ENCODE measurements at regions not wholly inside any gene's neighbourhood (a gene's known extent, or its start where the extent isn't known, plus 50 kb on each side); places are given as distances from the start of the nearest gene placed in this dataset.

- no peak for DNase-seq (ENCODE audit: low read depth in 1 of 2, low spot score in 1 of 2)
These were observed 92.3 kb downstream of the GYPC start for GRCh38 chr2:126748188-126748760.

GRCh38 chr2:126748929-126749518 lies 93.1 kb downstream of the GYPC start:
- DNase-seq (ENCODE audit: low read depth in 1 of 2, low spot score in 1 of 2): no peak

GRCh38 chr2:126749537-126749936 lies 93.6 kb downstream of the GYPC start:
- DNase-seq (ENCODE audit: low read depth in 1 of 2, low spot score in 1 of 2): no peak

- DNase-seq (ENCODE audit: low read depth in 1 of 2, low spot score in 1 of 2): no peak
These were observed 94.5 kb downstream of the GYPC start for GRCh38 chr2:126750506-126750905.

- DNase-seq (ENCODE audit: low read depth in 1 of 2, low spot score in 1 of 2): no peak
These were observed 95.5 kb downstream of the GYPC start for GRCh38 chr2:126751477-126751876.

GRCh38 chr2:126752876-126753275 lies 96.9 kb downstream of the GYPC start:
- no peak for DNase-seq (ENCODE audit: low read depth in 1 of 2, low spot score in 1 of 2)

GRCh38 chr2:126753501-126754212 lies 97.7 kb downstream of the GYPC start:
- DNase-seq (ENCODE audit: low read depth in 1 of 2, low spot score in 1 of 2): no peak

- DNase-seq (ENCODE audit: low read depth in 1 of 2, low spot score in 1 of 2): no peak
These were observed 98.5 kb downstream of the GYPC start for GRCh38 chr2:126754240-126755004.

GRCh38 chr2:126756125-126756524 lies 100.2 kb downstream of the GYPC start:
- DNase-seq (ENCODE audit: low read depth in 1 of 2, low spot score in 1 of 2): no peak

GRCh38 chr2:126761256-126761980 lies 105.5 kb downstream of the GYPC start:
- DNase-seq (ENCODE audit: low read depth in 1 of 2, low spot score in 1 of 2): no peak

- no peak for DNase-seq (ENCODE audit: low read depth in 1 of 2, low spot score in 1 of 2)
These were observed 106.3 kb downstream of the GYPC start for GRCh38 chr2:126761981-126762878.

- no peak for DNase-seq (ENCODE audit: low read depth in 1 of 2, low spot score in 1 of 2)
These were observed 108.8 kb downstream of the GYPC start for GRCh38 chr2:126764686-126765265.

GRCh38 chr2:126765395-126765794 lies 109.4 kb downstream of the GYPC start:
- no peak for DNase-seq (ENCODE audit: low read depth in 1 of 2, low spot score in 1 of 2)

GRCh38 chr2:126766295-126766968 lies 110.5 kb downstream of the GYPC start:
- DNase-seq (ENCODE audit: low read depth in 1 of 2, low spot score in 1 of 2): no peak

GRCh38 chr2:126766969-126767296 lies 111.0 kb downstream of the GYPC start:
- DNase-seq (ENCODE audit: low read depth in 1 of 2, low spot score in 1 of 2): no peak

GRCh38 chr2:126769118-126769517 lies 113.2 kb downstream of the GYPC start:
- no peak for DNase-seq (ENCODE audit: low read depth in 1 of 2, low spot score in 1 of 2)

- DNase-seq (ENCODE audit: low read depth in 1 of 2, low spot score in 1 of 2): no peak
These were observed 114.5 kb downstream of the GYPC start for GRCh38 chr2:126770466-126770865.

GRCh38 chr2:126771094-126771493 lies 115.1 kb downstream of the GYPC start:
- no peak for DNase-seq (ENCODE audit: low read depth in 1 of 2, low spot score in 1 of 2)

- DNase-seq (ENCODE audit: low read depth in 1 of 2, low spot score in 1 of 2): no peak
These were observed 115.7 kb downstream of the GYPC start for GRCh38 chr2:126771501-126772195.
